ENCODE measurements at regions not wholly inside any gene's neighbourhood (a gene's known extent, or its start where the extent isn't known, plus 50 kb on each side); places are given as distances from the start of the nearest gene placed in this dataset.

DNA sequence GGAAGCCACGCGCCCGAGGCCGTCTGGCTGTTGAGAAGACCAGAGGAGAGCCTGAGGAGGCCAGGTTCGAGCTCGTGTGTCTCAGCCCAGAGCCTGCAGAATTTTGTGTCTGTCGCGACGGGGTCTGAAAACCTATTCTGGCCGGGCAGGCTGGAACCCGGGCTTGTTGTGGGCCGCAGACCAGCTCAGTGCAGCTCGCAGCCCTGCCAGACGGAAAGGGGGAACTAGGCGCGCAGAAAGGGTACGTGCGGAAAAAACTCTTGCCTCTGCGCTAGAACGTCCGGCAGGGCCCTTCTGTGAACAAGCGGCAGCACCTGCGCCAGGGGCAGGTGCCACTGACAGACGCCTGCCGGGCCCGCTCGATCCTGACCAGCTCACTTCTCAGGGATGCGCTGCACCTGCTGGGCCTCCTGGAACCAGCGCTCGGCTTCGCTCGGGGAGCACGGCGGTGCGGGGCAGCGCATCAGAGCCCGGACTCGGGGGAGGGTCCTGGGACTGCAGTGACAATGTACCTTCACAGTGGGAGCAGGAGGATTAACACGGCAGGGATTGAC lies 409.3 kb downstream of the BRD1 start:
- in situ Hi-C loops (cut with HindIII; ENCODE audit: low pct_unique_long_range_greater_than_20kb, low sequenced_read_pairs), result no loop called here
- DNase-seq (ENCODE audit: low read depth, low spot score), result no peak

DNA sequence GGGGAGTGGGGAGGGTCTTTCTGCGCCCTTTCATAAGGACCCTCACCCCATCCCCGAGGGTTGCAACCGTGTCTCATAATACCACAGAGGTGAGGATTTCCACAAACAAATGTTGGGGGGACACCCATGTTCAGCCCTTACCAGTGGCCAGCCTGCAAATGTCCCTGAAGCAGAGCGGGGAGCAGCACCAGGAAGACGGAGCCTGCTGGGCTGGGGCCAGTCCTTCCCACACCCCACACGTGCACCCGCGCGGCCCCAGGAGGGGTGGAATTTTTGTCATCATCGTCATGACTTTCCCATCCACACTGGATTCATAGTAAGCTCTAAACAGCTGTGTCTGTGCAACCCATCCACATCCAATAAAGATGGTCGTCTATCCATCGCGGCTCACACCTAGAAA lies 409.8 kb downstream of the BRD1 start:
- DNase-seq (ENCODE audit: low read depth, low spot score), result no peak
- in situ Hi-C loops (cut with HindIII; ENCODE audit: low pct_unique_long_range_greater_than_20kb, low sequenced_read_pairs), result no loop called here

DNA sequence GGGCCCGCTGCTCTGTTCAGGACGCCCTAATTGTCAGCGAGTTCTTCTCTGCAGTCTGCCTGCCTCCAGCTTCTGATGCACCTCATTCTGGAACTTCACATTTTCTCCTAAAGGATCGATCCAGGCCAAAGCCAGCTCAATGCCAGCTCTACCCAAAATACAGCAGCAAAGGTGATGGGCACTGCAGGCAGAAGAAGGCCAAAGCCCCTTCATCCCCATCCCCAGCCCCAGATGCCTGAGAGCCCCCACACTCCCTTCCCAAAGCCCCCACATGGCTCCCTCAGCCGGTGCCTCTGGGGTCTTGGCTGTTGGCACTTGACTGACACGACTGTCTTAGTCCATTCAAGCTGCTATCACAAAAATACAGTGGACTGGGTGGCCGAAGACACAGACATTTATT lies 410.3 kb downstream of the BRD1 start:
- in situ Hi-C loops (cut with HindIII; ENCODE audit: low pct_unique_long_range_greater_than_20kb, low sequenced_read_pairs), result no loop called here
- DNase-seq (ENCODE audit: low read depth, low spot score), result no peak

DNA sequence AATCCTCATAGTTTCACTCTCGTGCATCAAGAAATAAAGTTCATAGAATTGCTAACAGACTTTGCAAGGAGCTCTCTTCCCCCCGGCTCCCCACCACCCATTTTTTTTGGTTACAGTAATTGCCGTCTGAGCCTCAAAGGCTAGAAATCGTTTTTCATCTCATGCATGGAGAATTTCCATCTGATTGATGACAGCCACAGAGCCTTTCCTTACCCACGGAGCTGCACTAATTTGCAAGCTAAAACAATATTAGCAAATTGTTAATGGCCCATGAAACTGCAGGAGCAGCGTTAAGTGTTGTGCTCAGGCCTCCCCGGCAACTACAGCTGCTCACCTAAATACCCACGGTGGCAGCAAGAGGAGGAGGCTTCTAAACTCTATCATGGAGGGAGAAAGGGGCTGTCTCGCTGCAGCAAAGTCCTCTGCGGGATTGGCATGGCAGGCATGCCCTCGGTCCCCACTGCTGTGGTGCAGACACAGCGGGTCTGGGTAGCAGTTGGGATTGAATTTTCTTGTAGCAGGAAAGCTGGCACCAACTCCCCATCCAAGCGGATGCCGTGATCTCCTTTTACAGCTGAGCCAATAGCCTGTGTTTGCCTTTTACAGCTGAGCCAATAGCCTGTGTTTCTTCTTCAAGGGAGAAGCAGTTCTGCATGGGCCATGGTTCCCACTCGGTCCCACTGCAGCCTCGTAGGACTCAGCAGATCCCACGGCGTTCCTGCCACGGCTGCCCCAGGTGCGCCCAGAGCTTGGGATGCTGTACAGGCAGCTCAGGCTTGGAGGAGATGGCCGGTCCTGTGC lies 412.3 kb downstream of the BRD1 start:
- no peak for DNase-seq (ENCODE audit: low read depth, low spot score)
- in situ Hi-C loops (cut with HindIII; ENCODE audit: low pct_unique_long_range_greater_than_20kb, low sequenced_read_pairs), result no loop called here

DNA sequence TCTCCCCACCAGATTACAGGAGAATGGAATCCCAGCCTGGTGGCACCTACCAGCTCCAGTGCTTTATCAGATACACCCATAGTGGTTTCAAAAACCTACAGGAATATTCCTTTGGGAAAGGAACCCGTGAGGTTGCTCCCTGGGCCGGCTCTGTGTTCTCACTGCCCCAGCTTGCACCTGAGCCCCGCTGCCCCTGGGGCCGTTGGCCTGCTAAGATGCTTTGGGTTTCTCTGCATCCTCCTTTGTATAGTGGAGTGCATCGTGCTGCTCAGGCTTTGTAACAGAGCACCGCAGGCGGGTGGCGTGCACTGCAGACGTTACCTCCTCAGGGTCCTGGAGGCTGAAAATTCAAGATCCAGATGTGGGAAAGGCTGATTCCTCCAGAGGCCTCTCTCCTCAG lies 414.1 kb downstream of the BRD1 start:
- in situ Hi-C loops (cut with HindIII; ENCODE audit: low pct_unique_long_range_greater_than_20kb, low sequenced_read_pairs), result no loop called here

DNA sequence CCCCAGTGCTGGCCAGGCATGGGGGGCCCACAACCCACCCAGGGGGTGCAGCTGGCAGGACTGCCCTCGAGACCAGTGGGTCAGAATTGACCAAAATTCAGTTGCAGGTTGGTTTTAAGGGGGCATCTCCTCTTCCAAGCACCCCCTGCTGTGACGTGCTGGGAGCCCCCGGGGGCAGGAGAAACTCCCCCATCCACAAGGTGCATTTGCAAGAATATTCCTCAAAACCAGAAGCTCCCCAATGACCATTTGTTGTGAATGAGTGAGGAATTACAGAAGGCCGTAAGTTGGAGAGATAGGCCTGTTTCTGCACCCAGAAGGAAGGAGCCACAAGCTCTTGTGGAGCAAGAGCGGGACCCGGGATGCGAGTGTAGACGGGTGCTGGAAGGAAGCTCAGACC lies 414.5 kb downstream of the BRD1 start:
- no peak for DNase-seq (ENCODE audit: low read depth, low spot score)
- in situ Hi-C loops (cut with HindIII; ENCODE audit: low pct_unique_long_range_greater_than_20kb, low sequenced_read_pairs), result no loop called here

More for the DNA sequence above, 414.1 kb downstream of the BRD1 start:
- DNase-seq (ENCODE audit: low read depth, low spot score), result no peak

DNA sequence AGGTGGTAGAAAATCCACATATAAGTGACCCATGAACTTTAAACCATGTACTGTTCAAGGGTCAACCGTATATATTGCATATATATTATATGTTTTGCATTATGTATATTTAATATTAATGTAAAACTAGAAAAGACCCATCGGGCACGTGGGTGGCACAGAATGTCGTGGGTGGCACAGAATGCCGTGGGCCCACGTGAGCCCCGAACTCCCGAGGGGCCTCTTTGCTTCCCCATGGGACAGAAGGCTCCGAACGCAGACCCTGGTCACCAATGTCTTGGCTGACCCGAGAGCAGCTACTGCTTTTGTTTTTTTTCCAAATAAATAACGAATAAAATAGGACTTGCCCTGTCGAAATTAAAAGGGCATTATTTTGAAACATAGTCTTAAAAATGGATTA lies 415.4 kb downstream of the BRD1 start:
- no peak for DNase-seq (ENCODE audit: low read depth, low spot score)
- in situ Hi-C loops (cut with HindIII; ENCODE audit: low pct_unique_long_range_greater_than_20kb, low sequenced_read_pairs), result no loop called here

DNA sequence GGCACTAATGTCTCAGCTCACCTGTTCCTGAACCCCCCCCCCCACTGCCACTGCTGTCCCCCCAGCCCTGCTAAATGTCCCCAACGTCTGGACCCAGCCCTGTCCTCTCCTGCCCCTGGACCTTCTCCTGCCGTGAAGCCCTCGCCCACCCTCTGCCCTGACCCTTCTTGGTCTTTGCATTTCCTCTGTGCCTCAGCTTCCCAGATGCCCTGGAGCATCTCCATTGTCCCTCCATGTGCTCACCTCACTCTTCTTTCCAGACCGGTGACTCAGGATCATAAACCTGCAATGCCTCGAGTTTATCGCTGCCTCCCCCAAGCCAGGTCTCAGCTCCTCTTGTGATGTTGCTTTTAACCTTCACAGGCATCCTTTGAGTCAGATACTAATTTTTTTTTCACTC lies 416.4 kb downstream of the BRD1 start:
- no peak for DNase-seq (ENCODE audit: low read depth, low spot score)
- in situ Hi-C loops (cut with HindIII; ENCODE audit: low pct_unique_long_range_greater_than_20kb, low sequenced_read_pairs), result no loop called here

DNA sequence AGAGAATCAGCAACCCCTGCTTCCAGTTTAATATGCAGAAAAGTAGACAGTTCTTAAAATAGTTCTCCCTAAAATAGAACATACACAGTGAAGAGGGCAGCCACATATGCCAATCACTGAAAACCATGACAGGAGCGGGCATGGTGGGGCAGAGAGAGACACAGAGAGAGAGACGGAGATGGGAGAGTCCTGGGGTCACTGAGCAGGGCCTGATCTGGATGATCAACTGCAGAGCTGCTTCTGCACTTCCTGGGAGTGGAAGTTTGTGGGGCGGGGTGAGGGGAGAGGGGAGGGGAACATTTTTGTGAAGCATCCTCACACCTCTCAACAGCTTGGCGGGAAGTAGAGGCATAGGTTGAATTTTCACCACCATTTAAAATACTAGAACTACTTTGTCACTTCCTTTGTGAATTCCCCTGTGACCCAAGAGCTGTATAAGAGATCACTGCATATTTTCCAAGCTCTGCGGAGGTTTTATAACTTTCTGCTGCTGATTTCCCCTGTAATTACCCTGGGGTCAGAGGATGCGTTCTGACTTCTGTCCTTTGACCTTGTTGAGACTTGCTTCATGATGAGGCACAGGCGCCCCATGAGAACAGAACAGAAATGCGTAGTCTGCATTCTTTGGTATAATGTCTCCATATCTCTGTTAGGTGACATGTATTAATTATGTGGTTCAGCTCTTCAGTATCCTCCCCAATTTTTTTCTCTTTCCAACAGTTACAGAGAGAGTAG lies 419.4 kb downstream of the BRD1 start:
- in situ Hi-C loops (cut with HindIII; ENCODE audit: low pct_unique_long_range_greater_than_20kb, low sequenced_read_pairs), result no loop called here

DNA sequence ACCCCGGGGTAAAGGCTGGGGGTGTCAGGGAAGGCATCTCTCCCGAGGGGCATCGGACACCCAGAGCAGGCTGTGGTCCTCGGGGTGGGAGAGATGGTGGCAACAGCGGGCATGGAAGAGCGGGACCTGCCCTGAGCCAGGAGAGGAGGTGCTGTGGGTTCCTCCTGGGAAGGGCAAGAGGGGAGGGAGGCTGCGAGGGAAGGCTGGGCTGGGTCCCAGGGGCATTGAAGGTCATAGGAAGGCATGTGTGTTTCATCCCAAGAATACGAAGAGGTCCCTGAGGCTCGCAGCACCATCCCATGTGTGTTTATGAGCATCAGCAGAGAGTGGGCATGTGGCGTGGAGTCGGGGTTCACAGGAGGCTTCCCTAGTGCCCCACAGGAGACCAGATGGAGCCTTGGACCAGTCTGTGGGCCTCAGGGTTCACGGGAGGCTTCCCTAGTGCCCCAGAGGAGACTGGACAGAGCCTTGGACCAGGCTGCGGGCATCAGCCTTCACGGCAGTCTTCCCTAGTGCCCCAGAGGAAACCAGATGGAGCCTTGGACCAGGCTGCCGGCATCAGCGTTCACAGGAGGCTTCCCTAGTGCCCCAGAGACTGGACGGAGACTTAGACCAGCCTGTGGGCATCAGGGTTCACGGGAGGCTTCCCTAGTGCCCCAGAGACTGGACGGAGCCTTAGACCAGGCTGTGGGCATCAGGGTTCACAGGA lies 420.6 kb downstream of the BRD1 start:
- no peak for DNase-seq (ENCODE audit: low read depth, low spot score)
- in situ Hi-C loops (cut with HindIII; ENCODE audit: low pct_unique_long_range_greater_than_20kb, low sequenced_read_pairs), result no loop called here

More for the DNA sequence above, 419.4 kb downstream of the BRD1 start:
- no peak for DNase-seq (ENCODE audit: low read depth, low spot score)

DNA sequence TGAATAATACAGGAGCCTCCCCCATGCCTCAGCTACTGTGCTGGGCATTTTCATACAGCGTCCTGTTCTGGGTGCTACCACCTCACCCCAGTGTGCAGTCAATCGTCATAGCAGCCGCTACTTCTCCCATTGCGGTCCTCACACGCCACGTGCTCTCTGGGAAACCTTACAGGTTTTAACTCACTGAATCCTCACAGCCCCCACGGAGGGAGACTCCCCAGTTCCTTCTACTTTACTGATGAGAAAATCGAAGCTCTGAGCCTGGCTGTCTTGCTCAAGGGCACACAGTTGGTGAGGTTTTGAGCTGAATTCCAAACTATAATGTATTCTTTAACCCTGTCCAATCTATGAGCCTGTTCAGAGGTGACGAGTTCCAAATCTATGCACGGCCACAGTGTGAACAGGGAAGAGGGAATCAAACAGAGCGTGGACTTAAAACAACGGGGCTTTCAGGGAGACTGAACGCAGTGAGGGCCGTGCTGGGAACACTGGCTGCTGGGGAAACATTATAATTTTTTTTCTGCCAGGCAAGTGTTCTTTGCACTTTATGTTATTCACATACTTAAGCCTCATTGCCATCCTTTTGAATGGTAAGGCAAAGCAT lies 421.5 kb downstream of the BRD1 start:
- DNase-seq (ENCODE audit: low read depth, low spot score), result no peak
- in situ Hi-C loops (cut with HindIII; ENCODE audit: low pct_unique_long_range_greater_than_20kb, low sequenced_read_pairs), result no loop called here

DNA sequence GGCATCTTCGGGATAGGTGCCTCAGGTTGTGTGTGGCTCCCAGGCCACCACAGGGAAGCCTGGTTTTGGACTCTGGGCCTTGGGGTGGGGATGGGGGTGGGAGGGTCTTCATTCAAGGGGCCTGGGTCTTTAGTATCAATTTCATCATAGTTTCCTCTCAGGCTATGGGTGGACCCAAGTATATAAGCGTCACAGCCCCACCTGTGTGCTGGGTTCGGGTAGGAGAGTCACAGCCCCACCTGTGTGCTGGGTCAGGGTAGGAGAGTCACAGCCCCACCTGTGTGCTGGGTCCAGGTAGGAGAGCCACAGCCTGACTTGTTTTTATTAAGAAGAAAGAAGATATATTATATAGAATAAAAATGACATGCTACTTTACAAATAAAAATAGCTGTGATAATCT lies 422.1 kb downstream of the BRD1 start:
- DNase-seq (ENCODE audit: low read depth, low spot score), result no peak
- in situ Hi-C loops (cut with HindIII; ENCODE audit: low pct_unique_long_range_greater_than_20kb, low sequenced_read_pairs), result no loop called here

DNA sequence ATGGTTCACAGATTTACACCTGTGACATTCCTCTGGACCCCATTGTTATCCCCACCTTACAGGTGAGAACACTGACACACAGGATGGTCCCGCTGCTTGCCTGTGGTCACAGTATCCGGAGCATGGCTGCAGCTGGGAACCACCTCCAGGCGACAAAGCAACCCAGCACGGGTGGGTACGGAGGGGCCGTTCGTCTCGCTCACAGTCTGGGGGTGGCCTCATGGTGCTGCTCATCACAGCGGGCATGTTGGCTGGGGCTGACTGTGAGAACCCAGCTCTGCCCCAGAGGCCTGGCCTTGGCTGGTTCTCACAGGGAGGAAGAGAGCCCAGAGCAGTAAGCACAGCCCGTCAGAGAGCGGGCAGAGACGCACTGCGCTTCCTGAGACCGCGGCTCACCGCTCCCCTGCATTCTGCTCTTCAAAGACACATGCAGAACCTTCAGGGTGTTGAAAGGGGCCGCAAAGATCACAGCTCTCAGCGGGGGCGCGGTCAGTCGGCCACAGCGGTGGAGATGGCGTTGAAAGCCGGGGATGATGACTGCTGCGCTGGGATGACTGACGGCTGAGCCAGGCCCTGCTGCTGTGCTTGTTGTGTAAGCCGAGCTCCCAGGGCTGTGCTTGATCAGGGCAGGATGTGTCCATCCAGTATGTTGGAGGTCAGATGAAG lies 423.0 kb downstream of the BRD1 start:
- in situ Hi-C loops (cut with HindIII; ENCODE audit: low pct_unique_long_range_greater_than_20kb, low sequenced_read_pairs), result no loop called here
- DNase-seq (ENCODE audit: low read depth, low spot score), result no peak

DNA sequence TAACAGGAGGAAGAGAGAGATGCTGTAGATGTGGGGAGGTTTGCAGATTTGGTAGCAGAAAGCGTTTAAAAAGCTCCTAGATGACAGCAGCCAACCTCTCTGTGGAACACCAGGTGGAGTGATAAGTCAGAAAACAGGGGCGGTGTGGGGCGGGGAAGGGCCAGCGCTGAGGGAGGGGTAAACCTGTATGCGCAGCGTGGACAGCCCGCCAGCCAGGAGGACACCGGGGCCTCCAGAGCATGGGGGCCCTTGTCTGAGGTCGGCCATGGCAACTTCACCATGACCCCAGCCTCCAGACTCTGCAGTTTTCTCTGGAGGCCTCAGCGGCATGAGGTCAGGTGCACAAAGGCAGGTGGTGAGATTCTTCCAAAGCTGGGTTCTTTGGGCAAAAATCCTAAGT lies 423.7 kb downstream of the BRD1 start:
- DNase-seq (ENCODE audit: low read depth, low spot score), result no peak
- in situ Hi-C loops (cut with HindIII; ENCODE audit: low pct_unique_long_range_greater_than_20kb, low sequenced_read_pairs), result no loop called here

DNA sequence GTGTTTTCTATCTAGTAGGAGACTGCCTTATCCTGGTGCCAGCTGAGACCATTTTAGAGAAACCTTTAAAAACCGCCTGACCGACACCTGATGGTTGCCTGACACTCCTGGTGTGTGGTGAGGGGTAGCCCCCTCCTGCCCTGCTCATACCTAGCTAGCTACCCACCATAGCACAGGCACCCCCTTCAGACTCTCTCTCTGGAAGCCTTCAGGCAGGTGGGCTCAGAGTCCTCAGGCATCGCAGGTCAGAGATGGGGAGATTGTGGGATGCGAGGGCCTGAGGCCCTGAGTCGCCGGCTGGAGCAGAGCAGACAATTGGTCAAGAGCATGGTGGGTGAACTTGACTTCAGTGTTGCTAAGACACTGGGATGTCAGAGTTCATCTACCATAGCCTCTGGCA lies 424.6 kb downstream of the BRD1 start:
- no peak for DNase-seq (ENCODE audit: low read depth, low spot score)

DNA sequence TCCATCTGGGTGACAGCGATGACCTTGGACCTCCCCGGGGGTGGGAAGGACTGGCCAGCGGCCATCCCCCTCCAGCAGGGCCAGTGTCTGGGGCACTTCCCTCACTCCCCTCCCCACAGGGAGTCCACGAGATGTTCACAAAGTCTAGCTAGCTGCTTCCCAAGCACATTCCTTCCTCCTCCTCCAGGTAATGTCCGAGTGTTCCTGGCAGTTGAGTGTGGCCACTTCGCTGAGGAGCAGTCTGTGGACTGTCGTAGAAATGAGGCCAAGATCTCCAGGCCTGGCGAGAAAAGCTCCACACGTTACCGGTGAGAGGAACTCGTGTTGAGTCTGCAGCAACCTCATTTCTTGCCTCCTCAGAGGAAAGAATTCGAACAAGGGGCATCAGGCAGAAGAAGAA lies 425.5 kb downstream of the BRD1 start:
- no peak for DNase-seq (ENCODE audit: low read depth, low spot score)
- in situ Hi-C loops (cut with HindIII; ENCODE audit: low pct_unique_long_range_greater_than_20kb, low sequenced_read_pairs), result no loop called here

More for the DNA sequence above, 424.6 kb downstream of the BRD1 start:
- in situ Hi-C loops (cut with HindIII; ENCODE audit: low pct_unique_long_range_greater_than_20kb, low sequenced_read_pairs), result no loop called here

DNA sequence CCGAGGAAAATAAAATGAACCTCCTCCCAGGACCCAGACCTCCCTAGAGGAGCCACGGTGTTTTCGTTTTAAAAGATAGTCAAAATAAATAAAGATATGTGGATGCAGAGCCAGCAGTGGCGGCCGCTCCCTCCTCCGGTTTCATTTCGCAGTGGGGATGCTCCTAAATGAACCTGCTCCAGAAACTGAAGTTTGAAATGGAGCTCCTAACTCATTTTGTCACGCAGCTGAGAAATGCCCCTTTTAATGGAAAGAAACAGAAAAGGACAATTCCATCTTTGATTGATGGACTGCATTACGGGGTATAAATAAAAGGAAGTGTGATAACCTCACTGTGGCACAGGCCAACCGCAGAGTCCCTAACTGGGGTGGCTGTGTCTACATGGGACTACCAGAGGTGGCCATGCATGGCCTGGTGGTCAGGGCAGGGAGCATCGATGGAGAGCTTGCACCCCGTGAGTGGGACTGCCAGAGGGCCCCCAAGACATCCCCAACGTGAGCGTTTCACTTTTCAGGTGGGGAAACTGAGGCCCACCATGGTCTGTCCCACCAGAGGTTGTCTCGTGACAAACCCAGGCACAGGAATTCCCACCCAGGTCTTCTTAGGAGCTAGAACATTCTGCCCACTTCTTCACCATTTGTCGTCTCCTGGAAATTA lies 426.6 kb downstream of the BRD1 start:
- in situ Hi-C loops (cut with HindIII; ENCODE audit: low pct_unique_long_range_greater_than_20kb, low sequenced_read_pairs), result no loop called here
- DNase-seq (ENCODE audit: low read depth, low spot score), result no peak

All from SK-MEL-5 (cell line).